ENCODE measurements at regions not wholly inside any gene's neighbourhood (a gene's known extent, or its start where the extent isn't known, plus 50 kb on each side); places are given as distances from the start of the nearest gene placed in this dataset.

DNA sequence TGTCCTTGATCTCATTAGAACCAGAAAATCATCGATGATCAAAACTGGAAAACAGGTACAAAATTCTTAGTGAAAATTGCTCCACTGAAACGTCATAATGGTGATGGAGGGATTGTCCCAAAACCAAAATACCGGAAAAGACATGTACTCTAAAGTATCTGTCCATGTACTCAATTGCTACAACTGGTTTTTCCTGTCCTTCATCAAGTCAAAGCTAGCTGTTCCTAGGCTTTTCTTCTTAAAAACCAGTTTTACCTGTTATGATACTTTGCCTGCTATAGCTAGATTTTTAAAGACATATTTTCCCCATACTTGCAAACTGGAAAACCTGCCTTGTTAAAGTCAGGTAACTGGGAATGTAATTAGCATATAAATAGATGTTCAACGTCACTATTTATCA lies 50.5 kb upstream of the LRRC1 start:
- no peak for DNase-seq (ENCODE audit: low read depth)

DNA sequence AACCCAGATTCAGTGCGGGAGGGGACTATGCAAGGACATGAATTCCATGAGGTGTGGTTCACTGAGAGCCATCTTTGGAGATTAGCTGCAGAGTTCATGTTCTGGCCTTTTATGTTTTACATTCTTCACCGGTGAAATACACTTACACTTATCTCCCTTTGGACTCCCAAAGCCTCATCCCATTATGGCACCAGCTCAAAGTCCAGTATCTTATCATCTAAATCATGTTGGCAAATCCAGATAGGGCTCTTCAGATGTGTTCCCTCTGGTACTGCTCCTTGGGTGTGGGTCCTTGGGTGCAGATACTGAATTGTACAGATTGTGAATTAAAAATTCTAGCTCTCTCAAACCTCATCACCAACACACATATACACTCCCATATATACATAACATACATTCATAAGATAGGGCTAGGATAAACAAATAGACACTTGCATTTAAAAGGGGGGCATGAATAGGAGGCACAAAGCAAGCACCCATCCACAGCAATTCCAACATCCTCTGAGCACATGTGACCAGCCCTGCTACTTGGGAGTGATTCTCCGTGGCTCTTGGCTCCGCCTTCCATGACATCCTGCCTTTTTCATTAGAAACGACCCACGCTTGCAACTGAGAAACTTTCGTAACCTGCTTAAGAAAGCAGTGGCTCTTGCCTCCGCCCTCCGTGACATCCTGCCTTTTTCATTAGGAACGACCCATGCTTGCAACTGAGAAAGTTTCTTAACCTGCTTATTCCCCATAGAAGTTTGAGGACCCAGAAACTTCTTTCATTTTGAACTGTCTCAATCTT lies 53.6 kb upstream of the LRRC1 start:
- no peak for DNase-seq (ENCODE audit: low read depth)

DNA sequence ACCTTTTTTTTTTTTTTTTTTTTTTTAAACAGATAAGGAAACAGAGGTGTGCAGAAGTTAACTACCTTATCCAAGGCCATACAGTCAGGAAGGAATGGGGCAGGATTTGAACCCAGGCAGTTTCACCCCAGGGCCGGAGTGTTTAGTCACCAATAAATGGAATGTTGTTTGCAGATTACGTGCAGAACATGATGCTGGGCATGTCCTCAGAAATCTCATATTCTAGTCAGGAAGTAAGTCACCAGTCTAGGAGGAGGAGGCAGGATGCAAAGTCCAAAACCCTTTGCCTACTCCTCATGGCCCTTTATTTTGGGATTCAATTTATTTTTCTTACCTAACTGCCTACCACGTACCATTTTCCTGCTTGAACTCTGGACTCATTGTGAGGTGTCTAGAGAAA lies 57.1 kb upstream of the LRRC1 start:
- no peak for DNase-seq (ENCODE audit: low read depth)

DNA sequence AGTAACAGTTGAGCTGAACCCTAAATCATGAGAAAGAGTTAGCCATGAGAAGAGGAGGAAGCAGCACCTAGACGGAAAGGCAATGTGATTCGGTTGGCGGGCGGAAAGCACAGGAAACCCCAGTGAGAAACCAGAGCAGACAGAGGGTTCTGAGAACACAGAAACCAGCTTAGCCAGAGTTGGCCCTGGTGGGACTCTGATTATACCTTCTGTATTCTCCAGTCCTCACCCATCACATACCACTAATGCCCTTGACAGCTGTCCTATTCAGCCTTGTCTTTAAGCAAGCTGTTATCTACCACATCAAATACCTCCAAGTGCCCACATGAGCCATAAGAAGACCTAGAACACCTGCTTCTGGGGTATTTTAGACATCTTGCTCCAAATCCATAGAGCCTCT lies 58.9 kb upstream of the LRRC1 start:
- DNase-seq (ENCODE audit: low read depth) = no peak

DNA sequence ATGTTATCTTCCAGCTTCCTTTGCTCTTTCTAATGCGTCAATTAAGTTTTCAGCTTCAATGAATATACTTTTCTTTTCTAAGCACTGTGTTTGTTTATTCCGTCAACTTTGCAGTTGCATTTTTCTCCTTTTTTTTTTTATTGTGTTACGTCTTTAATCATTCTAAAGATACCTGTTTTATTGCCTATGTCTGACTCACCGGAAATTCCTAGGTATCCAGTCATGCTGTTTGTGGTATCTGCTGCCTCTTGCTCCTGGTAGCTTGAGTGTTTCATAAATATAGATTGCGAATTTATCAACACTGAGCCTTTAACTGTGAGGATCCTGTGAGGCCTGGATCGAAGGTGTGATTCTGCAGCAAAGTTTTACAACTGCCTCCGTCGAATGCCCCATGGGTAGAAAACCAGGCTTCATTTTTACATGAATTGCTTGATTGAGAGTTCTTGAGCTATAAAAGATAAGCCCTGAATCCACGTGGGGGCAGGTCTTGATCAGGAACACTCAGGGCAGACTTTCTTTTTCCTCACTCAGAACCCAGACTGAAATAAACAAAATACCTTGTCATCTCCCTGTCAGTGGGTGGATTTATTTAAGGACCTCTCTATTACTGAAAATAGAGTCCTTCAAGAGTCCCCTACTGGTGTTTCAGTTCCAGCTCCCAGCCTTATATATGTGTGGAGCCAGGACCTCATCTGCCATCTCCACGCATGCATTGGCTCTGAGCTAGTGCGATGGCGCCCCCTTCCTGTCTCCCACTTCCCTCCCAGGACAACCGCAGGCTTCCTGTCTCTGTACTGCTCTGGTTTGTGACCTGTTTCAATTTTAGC lies 60.1 kb upstream of the LRRC1 start:
- peak; percentile 59 for DNase-seq (ENCODE audit: low read depth)

DNA sequence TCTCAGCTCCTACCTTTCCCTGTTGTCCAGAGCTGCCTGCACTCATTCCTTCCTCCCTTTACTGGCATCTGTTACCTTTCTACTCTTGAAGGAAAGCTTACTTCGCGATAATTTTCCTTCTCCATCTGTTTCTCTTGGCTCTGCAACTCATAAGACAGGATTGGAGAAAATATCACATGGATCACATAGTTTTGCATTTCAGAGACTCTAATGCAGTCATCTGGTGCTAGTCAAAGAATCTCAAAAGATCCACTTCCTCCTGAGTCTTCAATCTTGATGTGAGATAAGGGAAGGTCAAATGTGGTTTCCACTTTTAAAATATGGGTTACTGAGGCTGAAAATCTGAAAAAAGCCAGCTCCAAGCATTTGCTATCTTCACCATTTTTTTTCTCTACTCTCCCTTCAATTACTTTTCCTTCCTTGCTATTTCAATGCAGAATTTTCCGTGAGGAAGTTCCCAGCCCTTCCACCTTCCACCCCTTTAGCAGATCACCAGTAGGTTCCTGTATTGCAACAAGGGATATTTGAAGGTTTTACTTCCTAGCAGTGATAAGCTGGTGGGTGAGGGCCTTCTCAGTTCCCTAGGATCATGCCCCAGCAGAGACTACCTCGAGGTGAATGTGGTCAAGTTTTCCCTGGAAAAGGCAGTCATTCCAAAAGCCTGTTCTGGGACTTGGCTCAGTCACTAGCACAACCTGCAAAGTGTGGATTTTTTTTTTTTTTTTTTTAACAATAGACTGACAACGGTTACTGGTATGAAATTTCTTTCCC lies 62.8 kb upstream of the LRRC1 start:
- no peak for DNase-seq (ENCODE audit: low read depth)

DNA sequence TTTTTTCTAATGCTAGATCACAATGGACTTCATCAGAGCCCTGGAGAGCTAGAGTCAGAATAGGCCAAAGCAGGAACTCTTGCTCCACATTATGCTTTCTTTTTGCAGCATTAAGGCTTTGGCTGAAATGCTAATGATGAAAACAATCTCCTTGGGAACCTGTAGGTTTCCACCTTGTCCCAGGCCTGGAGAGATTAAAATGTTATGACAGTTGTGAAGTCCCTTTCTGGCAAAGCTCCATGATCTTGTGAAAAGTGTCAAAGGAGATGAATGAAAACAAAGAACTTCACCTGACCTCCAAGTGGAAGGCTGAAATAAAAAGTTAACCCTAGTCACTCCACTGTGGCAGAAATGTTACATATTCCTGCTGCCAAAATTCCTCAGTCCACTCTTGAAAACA lies 64.0 kb upstream of the LRRC1 start:
- DNase-seq (ENCODE audit: low read depth) = no peak

DNA sequence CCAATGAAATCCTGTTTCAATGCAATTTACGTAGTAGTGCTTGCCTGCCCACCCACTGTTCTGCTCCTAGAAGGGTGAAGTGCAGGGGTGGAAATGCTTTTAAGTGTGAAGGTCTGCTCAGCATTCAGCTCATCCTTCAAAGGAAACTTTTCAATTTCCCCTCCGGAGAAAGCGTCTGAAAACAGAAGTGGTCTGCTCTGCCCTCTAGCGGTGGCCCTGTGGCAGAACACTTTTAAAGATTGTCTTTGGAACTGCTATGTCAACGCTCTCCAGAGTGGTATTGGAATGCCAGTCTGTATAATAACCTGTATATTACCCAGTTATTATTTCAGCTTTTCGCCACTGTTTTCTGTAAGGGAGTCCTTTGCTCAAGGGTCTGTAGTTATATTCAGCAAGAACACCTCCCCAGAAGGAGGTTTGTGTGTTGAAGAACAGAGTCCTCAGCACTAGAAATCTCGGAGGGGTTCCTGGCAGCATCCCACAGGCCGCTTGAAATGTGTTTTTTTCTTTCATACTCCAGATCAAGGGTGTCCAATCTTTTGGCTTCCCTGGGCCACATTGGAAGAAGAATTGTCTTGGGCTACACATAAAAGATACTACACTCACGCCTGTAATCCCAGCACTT lies 63.1 kb upstream of the KLHL31 start:
- DNase-seq (ENCODE audit: low read depth) = no peak

DNA sequence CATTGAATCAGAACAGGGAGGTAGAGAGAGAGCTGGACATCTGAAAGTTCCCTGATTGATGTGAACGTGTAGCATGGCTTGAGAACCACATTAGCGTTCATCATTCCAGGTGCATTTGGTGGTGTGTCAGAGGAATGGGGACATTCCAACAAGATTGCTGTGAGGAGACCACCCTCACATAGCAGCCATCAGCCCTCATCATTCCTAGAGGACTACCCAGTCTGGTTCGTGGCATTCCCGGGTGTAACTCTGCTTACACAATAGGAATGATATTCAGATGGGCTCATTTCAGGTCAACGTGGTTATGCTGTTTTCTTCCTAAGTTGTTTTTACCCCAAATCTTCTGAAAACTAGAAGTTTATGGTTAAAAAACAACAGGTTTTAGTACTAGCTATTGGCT lies 62.2 kb upstream of the KLHL31 start:
- DNase-seq (ENCODE audit: low read depth) = no peak

DNA sequence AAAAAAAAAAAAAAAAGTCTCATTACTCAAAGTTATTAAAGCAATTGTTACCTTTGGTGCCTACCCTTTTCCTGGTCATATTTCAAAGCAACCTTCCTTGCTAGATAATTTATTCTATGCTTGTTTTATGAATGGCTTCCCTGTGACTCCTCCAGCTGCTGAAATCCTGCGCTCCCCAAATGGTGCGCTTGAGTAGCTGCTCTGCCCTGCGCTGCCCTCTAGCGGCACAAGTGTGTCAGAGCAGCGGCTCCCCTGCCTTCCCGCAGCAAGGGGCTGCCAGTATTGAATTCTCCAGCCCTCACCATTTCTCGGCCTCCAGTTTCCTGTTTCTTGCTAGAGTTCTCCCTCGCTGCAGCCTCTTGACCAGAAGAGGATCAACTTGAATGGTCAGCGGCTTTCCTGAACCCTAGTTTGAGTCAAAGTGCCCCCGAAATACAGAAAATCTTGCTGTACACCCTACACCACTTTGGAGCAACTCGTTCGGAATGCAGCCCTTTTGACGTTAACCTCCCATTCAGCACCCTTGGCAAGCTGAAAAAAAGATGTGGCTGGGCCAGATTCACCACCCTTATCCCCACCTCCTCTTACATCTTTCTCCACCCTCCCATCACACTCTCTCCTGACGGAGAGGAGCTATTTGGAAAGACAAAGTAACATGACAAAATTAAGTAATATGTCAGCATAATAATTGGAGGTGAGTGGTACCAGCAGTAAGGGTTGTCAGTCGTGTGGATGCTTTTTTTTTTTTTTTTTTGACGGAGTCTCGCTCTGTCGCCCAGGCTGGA lies 60.4 kb upstream of the KLHL31 start:
- no peak for DNase-seq (ENCODE audit: low read depth)

DNA sequence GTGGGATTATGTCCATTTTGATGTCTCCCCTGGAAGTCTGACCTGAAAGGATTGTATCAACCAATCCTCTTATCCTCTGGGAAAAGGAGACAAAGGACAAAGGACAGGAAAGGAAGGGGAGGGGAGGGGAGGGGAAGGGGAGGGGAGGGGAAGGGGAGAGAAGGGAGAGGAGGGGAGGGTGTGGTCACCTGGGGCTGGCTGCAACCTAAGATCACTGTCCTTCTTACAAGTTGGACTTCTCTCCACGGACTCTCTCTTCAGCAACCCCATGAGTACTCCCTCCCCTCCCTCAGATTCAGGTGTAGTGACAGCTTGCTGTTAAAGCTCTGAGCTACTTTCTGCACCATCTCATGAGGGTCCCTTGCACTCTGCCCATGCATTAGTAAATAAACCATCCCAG lies 58.9 kb upstream of the KLHL31 start:
- no peak for DNase-seq (ENCODE audit: low read depth)

DNA sequence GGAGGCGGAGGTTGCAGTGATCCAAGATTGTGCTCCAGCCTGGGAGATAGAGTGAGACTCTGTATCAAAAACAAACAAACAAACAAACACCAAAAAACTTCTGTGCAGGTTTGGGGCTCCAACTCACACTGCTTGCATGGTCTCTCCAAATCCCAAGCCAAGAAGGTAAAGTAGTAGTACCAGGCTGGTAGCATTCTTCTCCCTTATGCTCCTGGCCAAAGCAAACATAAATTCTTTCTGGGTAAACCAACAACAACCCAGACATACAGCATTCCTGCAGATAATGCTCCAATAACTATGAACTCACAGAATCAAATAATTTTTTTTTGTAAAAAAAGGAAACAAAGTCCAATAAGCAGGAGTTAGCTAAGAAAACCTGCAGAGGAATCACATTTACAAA lies 57.8 kb upstream of the KLHL31 start:
- DNase-seq (ENCODE audit: low read depth) = no peak

DNA sequence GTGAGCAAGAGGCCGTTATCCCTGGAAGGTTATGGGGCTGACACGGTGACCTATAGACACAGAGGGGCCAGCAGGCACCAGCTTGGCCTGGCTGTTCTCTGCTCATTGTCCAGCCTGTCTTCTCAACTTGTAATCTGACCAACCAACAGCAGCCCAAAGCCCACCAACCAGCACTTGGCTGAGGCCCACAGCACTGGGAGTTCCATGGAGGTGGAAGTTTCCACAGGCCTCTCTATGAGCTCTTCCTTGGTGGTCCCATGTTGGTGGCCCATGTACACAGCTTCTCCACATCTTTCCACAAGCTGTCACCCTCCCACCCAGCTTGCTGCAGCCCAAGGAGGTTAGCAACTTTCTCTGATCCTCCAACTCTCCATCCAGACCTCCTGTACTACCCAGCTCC lies 56.2 kb upstream of the KLHL31 start:
- no peak for DNase-seq (ENCODE audit: low read depth)

DNA sequence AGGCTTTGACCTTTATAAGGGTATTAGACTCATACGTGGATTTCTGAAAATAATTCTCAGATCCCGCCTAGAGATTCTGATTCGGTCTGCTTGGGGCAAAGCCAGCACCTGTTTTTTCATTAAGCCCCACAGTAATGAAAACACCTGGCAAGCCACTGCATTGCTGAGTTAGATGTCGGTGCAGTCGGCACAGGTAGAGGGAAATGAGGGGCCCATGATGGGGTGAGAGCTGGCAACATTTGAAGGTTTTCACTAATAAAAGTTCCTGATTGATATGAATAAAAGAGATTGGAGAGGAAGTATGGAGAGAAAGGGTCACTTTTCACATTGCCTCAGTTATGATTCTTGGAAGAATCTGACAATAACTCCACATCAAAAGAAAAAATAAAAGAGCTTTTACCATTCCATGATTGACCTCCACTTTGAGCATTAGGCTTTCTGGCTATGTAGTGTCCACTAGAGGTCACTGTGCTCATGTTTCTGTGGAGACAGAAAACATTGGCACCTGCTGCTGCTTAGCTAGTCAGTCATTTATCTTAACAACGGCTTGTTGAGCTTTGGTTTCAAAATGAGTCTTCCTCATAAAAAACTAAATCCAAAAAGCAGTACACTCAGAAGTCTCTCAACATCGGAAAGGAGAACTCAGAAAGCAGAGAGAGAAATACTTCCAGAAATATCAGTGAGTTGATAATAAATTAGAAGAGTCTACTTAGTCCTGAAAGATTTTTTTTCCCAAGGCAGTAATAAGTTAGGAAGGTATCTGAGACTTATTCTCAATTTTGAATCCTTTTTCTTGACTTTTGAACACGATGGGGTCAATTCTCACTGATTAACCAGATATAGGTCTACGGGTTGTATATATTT lies 53.3 kb upstream of the KLHL31 start:
- no peak for DNase-seq (ENCODE audit: low read depth)

DNA sequence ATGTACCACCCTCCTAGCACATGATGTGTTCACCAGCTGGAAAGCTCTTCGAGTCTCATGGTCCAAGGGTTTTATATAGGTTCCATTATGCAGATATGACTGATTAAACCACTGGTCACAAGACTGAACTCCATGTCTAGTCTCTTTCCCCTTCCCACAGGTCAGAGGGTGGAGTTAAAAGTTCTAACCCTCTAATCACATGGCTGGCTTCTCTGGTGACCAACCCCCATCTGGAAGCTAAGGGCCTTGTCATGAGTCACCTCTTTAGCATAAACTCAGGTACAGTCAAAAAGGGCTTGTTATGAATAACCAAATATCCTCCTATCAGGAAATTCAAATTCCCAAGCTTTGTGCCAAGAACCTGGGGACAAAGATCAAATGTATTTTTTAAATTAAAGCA lies 52.0 kb upstream of the KLHL31 start:
- no peak for DNase-seq (ENCODE audit: low read depth)

DNA sequence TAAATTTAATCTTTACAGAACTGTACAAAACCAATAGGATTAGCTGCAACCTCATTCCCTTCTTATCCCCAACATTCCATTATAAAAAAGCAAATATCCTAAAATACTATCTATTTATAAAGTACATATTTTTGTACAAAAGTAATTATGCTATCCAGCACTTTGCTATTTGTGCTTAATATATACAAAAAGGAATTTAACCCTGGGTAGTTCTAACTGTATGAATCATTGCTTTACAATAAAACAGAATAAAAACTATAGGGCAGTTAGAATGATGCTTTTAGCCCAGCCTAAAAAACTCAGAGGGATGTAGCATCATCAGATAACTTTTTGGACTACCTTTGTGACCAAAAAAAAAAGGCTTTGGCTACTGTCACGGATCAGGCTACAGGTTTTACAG lies 49.9 kb upstream of the KLHL31 start:
- no peak for DNase-seq (ENCODE audit: low read depth)
